ENCODE measurements at regions not wholly inside any gene's neighbourhood (a gene's known extent, or its start where the extent isn't known, plus 50 kb on each side); places are given as distances from the start of the nearest gene placed in this dataset.

GRCh38 chr4:189374176-189374575, 566.5 kb upstream of the FRG1 start:
- H3K9ac ChIP-seq (ENCODE audit: low read depth, low read length), result no peak overlapping the region
- no peak overlapping the region for H2AK9ac ChIP-seq (replicated peaks; ENCODE audit: low read depth, low read length, poor library complexity)
- H3K9me3 ChIP-seq (ENCODE audit: control insufficient read depth, insufficient read depth, low read length), result peaks cover 42% of the 10 kb centered on the region
- no peak overlapping the region for H4K5ac ChIP-seq (ENCODE audit: low read depth, low read length)
- no peaks in the 10 kb centered on the region for H3K4me1 ChIP-seq (ENCODE audit: control insufficient read depth, insufficient read depth, low read length)
- no peak for DNase-seq
- no peaks in the 10 kb centered on the region for H3K36me3 ChIP-seq (ENCODE audit: control insufficient read depth, insufficient read depth, low read length)
- no peak overlapping the region for H3K18ac ChIP-seq (ENCODE audit: low read depth, low read length)
- H2BK20ac ChIP-seq (ENCODE audit: low read depth, low read length), result no peak overlapping the region
- dilution Hi-C loops (cut with HindIII; ENCODE audit: low sequenced_read_pairs, unreplicated experiment) (no loop called here), intact Hi-C loops (cut with micrococcal nuclease) (no loop called here), in situ Hi-C loops (cut with MboI; ENCODE audit: low sequenced_read_pairs) (no loop called here)
- no peak overlapping the region for H3K56ac ChIP-seq (ENCODE audit: extremely low read depth, insufficient read depth, low read length)
- no peak overlapping the region for H4K8ac ChIP-seq (ENCODE audit: low read depth in 2 of 2, low read length in 2 of 2)
- no peaks in the 10 kb centered on the region for H4K20me1 ChIP-seq (ENCODE audit: insufficient read depth, low read length)
- H2BK15ac ChIP-seq (ENCODE audit: low read depth, low read length), result no peak overlapping the region
- ATAC-seq (ENCODE audit: low read depth), result no peak
- no peak overlapping the region for H2BK120ac ChIP-seq (ENCODE audit: low read depth, low read length)
- CTCF ChIA-PET, result interaction anchor here (0.6 kb wide), 1 partner anchor 16 kb away, joined by 3 read pairs; no protein-coding TSS in a partner anchor
- no peaks in the 10 kb centered on the region for H3K9me1 ChIP-seq (ENCODE audit: insufficient read depth, low read length)
- BruUV-seq (replicated peaks), result no TSS peak
- H3K79me1 ChIP-seq (ENCODE audit: low read depth in 1 of 2, low read length in 2 of 2), result no peaks in the 10 kb centered on the region
- no peak overlapping the region for H3K27ac ChIP-seq (ENCODE audit: insufficient read depth, low read length)
- no CpG with 5 or more reads among the region's 2 CpGs for WGBS, 2 experiments (ENCODE audit: extremely low coverage in 2 of 2, insufficient read length in 1 of 2)
- POLR2A ChIA-PET (ENCODE audit: unreplicated experiment), result no interaction called here
- H3K4me3 ChIP-seq (ENCODE audit: insufficient read depth, low read depth, low read length), result no peak overlapping the region
- no peaks in the 10 kb centered on the region for H3K27me3 ChIP-seq (ENCODE audit: control insufficient read depth, insufficient read depth, low read length)
- H3K4ac ChIP-seq (ENCODE audit: low read depth, low read length), result no peak overlapping the region
- H2AFZ ChIP-seq (replicated peaks; ENCODE audit: low read length, poor library complexity), result no peak overlapping the region
- TF ChIP-seq, protein P1, sequence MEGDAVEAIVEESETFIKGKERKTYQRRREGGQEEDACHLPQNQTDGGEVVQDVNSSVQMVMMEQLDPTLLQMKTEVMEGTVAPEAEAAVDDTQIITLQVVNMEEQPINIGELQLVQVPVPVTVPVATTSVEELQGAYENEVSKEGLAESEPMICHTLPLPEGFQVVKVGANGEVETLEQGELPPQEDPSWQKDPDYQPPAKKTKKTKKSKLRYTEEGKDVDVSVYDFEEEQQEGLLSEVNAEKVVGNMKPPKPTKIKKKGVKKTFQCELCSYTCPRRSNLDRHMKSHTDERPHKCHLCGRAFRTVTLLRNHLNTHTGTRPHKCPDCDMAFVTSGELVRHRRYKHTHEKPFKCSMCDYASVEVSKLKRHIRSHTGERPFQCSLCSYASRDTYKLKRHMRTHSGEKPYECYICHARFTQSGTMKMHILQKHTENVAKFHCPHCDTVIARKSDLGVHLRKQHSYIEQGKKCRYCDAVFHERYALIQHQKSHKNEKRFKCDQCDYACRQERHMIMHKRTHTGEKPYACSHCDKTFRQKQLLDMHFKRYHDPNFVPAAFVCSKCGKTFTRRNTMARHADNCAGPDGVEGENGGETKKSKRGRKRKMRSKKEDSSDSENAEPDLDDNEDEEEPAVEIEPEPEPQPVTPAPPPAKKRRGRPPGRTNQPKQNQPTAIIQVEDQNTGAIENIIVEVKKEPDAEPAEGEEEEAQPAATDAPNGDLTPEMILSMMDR (conservative IDR thresholded peaks at IDR 0.05; ENCODE audit: low read depth, low read length), result no peak
- no peak for TF ChIP-seq SMC3 (IDR thresholded peaks at IDR 0.05; ENCODE audit: low read depth, low read length)
- TF ChIP-seq RCOR1 (IDR thresholded peaks at IDR 0.05; ENCODE audit: insufficient replicate concordance, low read length), result no peak
- no peak for TF ChIP-seq MAZ (IDR thresholded peaks at IDR 0.05; ENCODE audit: borderline replicate concordance, low read depth, low read length)
- TF ChIP-seq POLR2A (IDR thresholded peaks at IDR 0.05; ENCODE audit: low read depth, low read length), result no peak
- H2AK5ac ChIP-seq (ENCODE audit: low read depth, low read length), result no peak overlapping the region
- no peak overlapping the region for H4K91ac ChIP-seq (ENCODE audit: insufficient read depth, low read depth, low read length)
- H3K14ac ChIP-seq (replicated peaks; ENCODE audit: low read depth, low read length), result no peak overlapping the region
- H2BK5ac ChIP-seq (ENCODE audit: low read depth, low read length, poor library complexity, severe bottlenecking), result no peak overlapping the region
- no peak overlapping the region for H3K23ac ChIP-seq (ENCODE audit: low read depth, low read length)
- no peak overlapping the region for H3K4me2 ChIP-seq (ENCODE audit: low read depth, low read length)

Data from IMR-90 (cell line).